ENCODE measurements at regions not wholly inside any gene's neighbourhood (a gene's known extent, or its start where the extent isn't known, plus 50 kb on each side); places are given as distances from the start of the nearest gene placed in this dataset.

DNA sequence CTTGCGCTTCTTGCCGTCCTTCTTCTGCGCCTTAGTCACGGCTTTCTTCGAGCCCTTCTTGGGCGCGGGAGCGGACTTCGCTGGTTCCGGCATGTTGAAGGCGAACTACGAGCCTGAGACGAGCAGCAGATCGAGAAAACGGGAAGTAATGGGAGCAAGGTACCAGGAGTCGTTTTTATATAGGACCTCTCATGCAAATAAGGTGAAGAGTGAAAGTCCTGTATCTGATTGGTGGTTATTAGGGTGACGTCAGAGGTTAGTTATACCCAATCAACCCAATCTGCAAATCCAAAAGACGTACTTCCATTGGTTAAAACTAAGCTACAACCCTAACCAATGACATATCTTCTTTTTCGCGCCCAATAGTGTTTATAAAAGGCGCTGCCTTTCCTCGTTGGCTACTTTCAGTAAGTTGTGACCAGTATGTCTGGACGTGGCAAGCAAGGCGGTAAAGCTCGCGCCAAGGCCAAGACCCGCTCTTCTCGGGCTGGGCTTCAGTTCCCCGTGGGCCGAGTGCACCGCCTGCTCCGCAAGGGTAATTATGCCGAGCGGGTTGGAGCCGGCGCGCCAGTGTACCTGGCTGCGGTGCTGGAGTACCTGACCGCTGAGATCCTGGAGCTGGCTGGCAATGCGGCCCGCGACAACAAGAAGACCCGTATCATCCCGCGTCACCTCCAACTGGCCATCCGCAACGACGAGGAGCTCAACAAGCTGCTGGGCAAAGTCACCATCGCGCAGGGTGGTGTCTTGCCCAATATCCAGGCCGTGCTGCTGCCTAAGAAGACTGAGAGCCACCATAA, 100.6 kb upstream of the PRSS16 start:
- TF ChIP-seq EZH2 (IDR thresholded peaks at IDR 0.05; ENCODE audit: borderline replicate concordance, insufficient read depth, low read length, poor library complexity, severe bottlenecking) = no peak
- peak; percentile 70 for TF ChIP-seq REST (IDR thresholded peaks at IDR 0.05; ENCODE audit: borderline replicate concordance)
- peak; percentile 75 for TF ChIP-seq TAF1 (IDR thresholded peaks at IDR 0.05; ENCODE audit: low read depth)
- peak; percentile 22 for TF ChIP-seq CTCF (IDR thresholded peaks at IDR 0.05; ENCODE audit: poor library complexity, severe bottlenecking)
